ENCODE measurements at regions not wholly inside any gene's neighbourhood (a gene's known extent, or its start where the extent isn't known, plus 50 kb on each side); places are given as distances from the start of the nearest gene placed in this dataset.

- Histone ChIP-seq H3K4me3 (ENCODE audit: insufficient read depth, low read length) (peak overlapping the region; percentile 58), H3K4me1 (ENCODE audit: insufficient read depth, low read length) (peaks cover 32% of the 10 kb centered on the region), H4K20me1 (ENCODE audit: insufficient read depth, low read length) (no peaks in the 10 kb centered on the region), H3K4me2 (ENCODE audit: insufficient read depth, low read length) (peak overlapping the region; percentile 89), H3K27me3 (ENCODE audit: insufficient read depth, low read length) (no peaks in the 10 kb centered on the region), H3K79me2 (ENCODE audit: insufficient read depth, low read length) (no peaks in the 10 kb centered on the region), H3K9me3 (ENCODE audit: low read depth, low read length) (no peaks in the 10 kb centered on the region), H2AFZ (ENCODE audit: low read length) (peak overlapping the region; percentile 80), H3K36me3 (ENCODE audit: insufficient read depth, low read length) (no peaks in the 10 kb centered on the region), H3K27ac (ENCODE audit: low read depth, low read length) (peak overlapping the region; percentile 86)
- peak; percentile 90 for DNase-seq (ENCODE audit: insufficient read length, low spot score, missing footprints)
- peak; percentile 14 for TF ChIP-seq CTCF (IDR thresholded peaks at IDR 0.05; ENCODE audit: extremely low read depth, low read depth, low read length)
Observed at GRCh38 chr6:4370066-4370465, 234.7 kb upstream of the ECI2 start.

- Histone ChIP-seq H3K4me3 (ENCODE audit: insufficient read depth, low read length) (peak overlapping the region; percentile 58), H3K27ac (ENCODE audit: low read depth, low read length) (peak overlapping the region; percentile 86), H3K27me3 (ENCODE audit: insufficient read depth, low read length) (no peaks in the 10 kb centered on the region), H3K4me2 (ENCODE audit: insufficient read depth, low read length) (peak overlapping the region; percentile 89), H3K4me1 (ENCODE audit: insufficient read depth, low read length) (peaks cover 32% of the 10 kb centered on the region), H4K20me1 (ENCODE audit: insufficient read depth, low read length) (no peaks in the 10 kb centered on the region), H3K79me2 (ENCODE audit: insufficient read depth, low read length) (no peaks in the 10 kb centered on the region), H3K9me3 (ENCODE audit: low read depth, low read length) (no peaks in the 10 kb centered on the region), H2AFZ (ENCODE audit: low read length) (peak overlapping the region; percentile 80), H3K36me3 (ENCODE audit: insufficient read depth, low read length) (no peaks in the 10 kb centered on the region)
- TF ChIP-seq CTCF (IDR thresholded peaks at IDR 0.05; ENCODE audit: extremely low read depth, low read depth, low read length): no peak
- peak; percentile 63 for DNase-seq (ENCODE audit: insufficient read length, low spot score, missing footprints)
Observed at GRCh38 chr6:4369616-4370015, 234.2 kb upstream of the ECI2 start.

- no peak for DNase-seq (ENCODE audit: insufficient read length, low spot score, missing footprints)
- TF ChIP-seq CTCF (IDR thresholded peaks at IDR 0.05; ENCODE audit: extremely low read depth, low read depth, low read length): no peak
- H3K79me2 ChIP-seq (ENCODE audit: insufficient read depth, low read length): no peaks in the 10 kb centered on the region
- H3K27me3 ChIP-seq (ENCODE audit: insufficient read depth, low read length): no peaks in the 10 kb centered on the region
- H3K36me3 ChIP-seq (ENCODE audit: insufficient read depth, low read length): no peaks in the 10 kb centered on the region
- H3K9me3 ChIP-seq (ENCODE audit: low read depth, low read length): no peaks in the 10 kb centered on the region
- H3K4me1 ChIP-seq (ENCODE audit: insufficient read depth, low read length): peaks cover 32% of the 10 kb centered on the region
- H3K4me2 ChIP-seq (ENCODE audit: insufficient read depth, low read length): peak overlapping the region; percentile 89
- H3K4me3 ChIP-seq (ENCODE audit: insufficient read depth, low read length): no peak overlapping the region
- no peak overlapping the region for H2AFZ ChIP-seq (ENCODE audit: low read length)
- H3K27ac ChIP-seq (ENCODE audit: low read depth, low read length): peak overlapping the region; percentile 86
- no peaks in the 10 kb centered on the region for H4K20me1 ChIP-seq (ENCODE audit: insufficient read depth, low read length)
Observed at GRCh38 chr6:4368649-4369048, 233.3 kb upstream of the ECI2 start.

- Histone ChIP-seq H4K20me1 (ENCODE audit: insufficient read depth, low read length) (no peaks in the 10 kb centered on the region), H3K27ac (ENCODE audit: low read depth, low read length) (no peak overlapping the region), H3K4me3 (ENCODE audit: insufficient read depth, low read length) (no peak overlapping the region), H3K9me3 (ENCODE audit: low read depth, low read length) (no peaks in the 10 kb centered on the region), H3K79me2 (ENCODE audit: insufficient read depth, low read length) (no peaks in the 10 kb centered on the region), H2AFZ (ENCODE audit: low read length) (no peak overlapping the region), H3K4me2 (ENCODE audit: insufficient read depth, low read length) (no peak overlapping the region), H3K27me3 (ENCODE audit: insufficient read depth, low read length) (no peaks in the 10 kb centered on the region), H3K36me3 (ENCODE audit: insufficient read depth, low read length) (no peaks in the 10 kb centered on the region), H3K4me1 (ENCODE audit: insufficient read depth, low read length) (peaks cover 32% of the 10 kb centered on the region)
- DNase-seq (ENCODE audit: insufficient read length, low spot score, missing footprints): no peak
- no peak for TF ChIP-seq CTCF (IDR thresholded peaks at IDR 0.05; ENCODE audit: extremely low read depth, low read depth, low read length)
Observed at GRCh38 chr6:4367643-4368042, 232.3 kb upstream of the ECI2 start.
